H1 (cell line): ENCODE measurements at regions not wholly inside any gene's neighbourhood (a gene's known extent, or its start where the extent isn't known, plus 50 kb on each side); places are given as distances from the start of the nearest gene placed in this dataset.

Source experiments
- CTCF ChIA-PET: fragments of 300-600 bp; sonication (Branson Sonifier 250); formaldehyde crosslinking; loops from one replicate; lab custom pipeline; 2021; ENCODE audit not compliant: partially characterized antibody; lab: Charles Lee
- POLR2A ChIA-PET: fragments of 300-600 bp; sonication (Branson Sonifier 250); formaldehyde crosslinking; loops from one replicate; lab custom pipeline; 2021; ENCODE audit warnings: inconsistent platforms; ENCODE audit not compliant: partially characterized antibody; lab: Charles Lee
- DNase-seq, 2 experiments: peaks; one replicate each; pipeline versions ENCODE4 v3.0.0 to v3.0.0-alpha.2; 2010 to 2022; ENCODE audit warnings: low spot score in 2 of 2, low read depth in 1 of 2, mixed read lengths in 1 of 2
- FAIRE-seq: peaks from 2 replicates; lab custom pipeline; 2011; peaks lifted over from hg19 to GRCh38; lab: Jason Lieb, UNC
- H2AFZ ChIP-seq: 2 replicates; pipeline ENCODE4 v1.8.1; 2012; ENCODE audit warnings: low read length, inconsistent platforms
- H2AK5ac ChIP-seq: 2 replicates; pipeline ENCODE4 v1.6.1; 2013; ENCODE audit warnings: low read depth, low read length
- H2BK120ac ChIP-seq: replicated peaks from 2 replicates; pipeline ENCODE3; 2013; ENCODE audit warnings: low read depth, low read length, inconsistent platforms
- H2BK12ac ChIP-seq: 2 replicates; pipeline ENCODE4 v1.6.1; 2013; ENCODE audit warnings: low read depth, low read length
- H2BK15ac ChIP-seq: 2 replicates; pipeline ENCODE4 v1.6.1; 2013; ENCODE audit warnings: low read length
- H2BK20ac ChIP-seq: 2 replicates; pipeline ENCODE4 v1.6.1; 2013; ENCODE audit warnings: low read length
- H2BK5ac ChIP-seq: 2 replicates; pipeline ENCODE4 v1.6.1; 2013; ENCODE audit warnings: low read depth, low read length
- H3K14ac ChIP-seq: 2 replicates; pipeline ENCODE4 v1.6.1; 2013; ENCODE audit warnings: inconsistent platforms; ENCODE audit not compliant: insufficient read length
- H3K18ac ChIP-seq: 2 replicates; pipeline ENCODE4 v1.6.1; 2013; ENCODE audit warnings: low read length; ENCODE audit errors: extremely low read depth
- H3K23ac ChIP-seq: 2 replicates; pipeline ENCODE4 v1.6.1; 2013; ENCODE audit warnings: inconsistent platforms; ENCODE audit not compliant: insufficient read length
- H3K23me2 ChIP-seq: 2 replicates; pipeline ENCODE4 v1.6.1; 2013; ENCODE audit warnings: low read depth, low read length
- H3K27ac ChIP-seq: 2 replicates; pipeline ENCODE4 v1.6.1; 2011; ENCODE audit warnings: low read depth, low read length, inconsistent platforms
- H3K27me3 ChIP-seq, 4 experiments: replicated peaks in 1 of 4; 1 replicate in 1 of 4; 2 replicates in 3 of 4; pipeline versions ENCODE4 v1.6.1 to v1.8.1; 2011 to 2013; ENCODE audit warnings: low read length in 3 of 4, mild to moderate bottlenecking in 3 of 4, inconsistent platforms in 2 of 4, mixed read lengths in 2 of 4, moderate library complexity in 1 of 4; ENCODE audit not compliant: control insufficient read depth in 3 of 4, insufficient read depth in 3 of 4; ENCODE audit errors: extremely low read depth in 1 of 4
- H3K36me3 ChIP-seq, 4 experiments: 2 replicates each; pipeline versions ENCODE4 v1.6.1 to v1.8.1; 2011 to 2013; ENCODE audit warnings: mild to moderate bottlenecking in 4 of 4, low read length in 3 of 4, moderate library complexity in 2 of 4, control low read depth in 1 of 4, inconsistent platforms in 1 of 4; ENCODE audit not compliant: insufficient read depth in 4 of 4, control insufficient read depth in 2 of 4
- H3K4ac ChIP-seq: replicated peaks from 2 replicates; pipeline ENCODE3; 2013; ENCODE audit warnings: low read length, low read depth, mixed read lengths, inconsistent platforms; ENCODE audit not compliant: insufficient read length
- H3K4me1 ChIP-seq, 4 experiments: replicated peaks in 1 of 4; 1 replicate in 1 of 4; 2 replicates in 3 of 4; pipeline versions ENCODE4 v1.6.1 to v1.8.1; 2011 to 2013; ENCODE audit warnings: low read length in 3 of 4, inconsistent platforms in 2 of 4, mixed read lengths in 1 of 4; ENCODE audit not compliant: insufficient read depth in 4 of 4, control insufficient read depth in 3 of 4
- H3K4me2 ChIP-seq, 2 experiments: 2 replicates each; pipeline versions ENCODE4 v1.6.1 to v1.8.1; 2011 to 2013; ENCODE audit warnings: low read depth in 2 of 2, low read length in 2 of 2, control low read depth in 1 of 2, inconsistent platforms in 1 of 2, mild to moderate bottlenecking in 1 of 2; ENCODE audit not compliant: insufficient read depth in 1 of 2
- H3K4me3 ChIP-seq, 4 experiments: fragments of 200-600, 300-600 bp in 1 of 4; sonication (generic), shearing (Covaris generic), sonication (Bioruptor Twin) in 1 of 4; 2 replicates each; pipeline versions ENCODE4 v1.5.1 to v1.8.1; 2011 to 2016; ENCODE audit warnings: low read length in 4 of 4, low read depth in 3 of 4, control low read depth in 2 of 4, inconsistent platforms in 2 of 4, mild to moderate bottlenecking in 2 of 4, mixed read lengths in 1 of 4, moderate library complexity in 1 of 4; ENCODE audit not compliant: insufficient read depth in 2 of 4; ENCODE audit errors: extremely low read depth in 1 of 4
- H3K56ac ChIP-seq: replicated peaks from 2 replicates; pipeline ENCODE3; 2013; ENCODE audit warnings: low read depth, mild to moderate bottlenecking, mixed read lengths, low read length, inconsistent platforms; ENCODE audit not compliant: insufficient read length
- H3K79me1 ChIP-seq: 2 replicates; pipeline ENCODE4 v1.6.1; 2013; ENCODE audit warnings: low read depth, low read length, control low read depth
- H3K79me2 ChIP-seq, 2 experiments: 2 replicates each; pipeline versions ENCODE4 v1.6.1 to v1.8.1; 2012 to 2013; ENCODE audit warnings: low read length in 2 of 2, mild to moderate bottlenecking in 2 of 2, inconsistent platforms in 1 of 2; ENCODE audit not compliant: insufficient read depth in 2 of 2, control insufficient read depth in 1 of 2
- H3K9ac ChIP-seq, 4 experiments: replicated peaks in 1 of 4; 1 replicate in 1 of 4; 2 replicates in 3 of 4; pipeline versions ENCODE4 v1.6.1 to v1.8.1; 2011 to 2013; ENCODE audit warnings: low read depth in 3 of 4, low read length in 3 of 4, control low read depth in 2 of 4, mild to moderate bottlenecking in 2 of 4, moderate library complexity in 2 of 4, inconsistent platforms in 1 of 4; ENCODE audit errors: extremely low read depth in 1 of 4
- H3K9me3 ChIP-seq, 2 experiments: 2 replicates each; pipeline versions ENCODE4 v1.6.1 to v1.8.1; 2012 to 2013; ENCODE audit warnings: mild to moderate bottlenecking in 2 of 2, moderate library complexity in 2 of 2, control low read depth in 1 of 2, inconsistent platforms in 1 of 2, low read depth in 1 of 2, low read length in 1 of 2, mixed read lengths in 1 of 2; ENCODE audit not compliant: insufficient read depth in 2 of 2
- H4K20me1 ChIP-seq, 2 experiments: replicated peaks in 1 of 2; 2 replicates each; pipeline versions ENCODE3 to v1.8.1; 2011 to 2013; ENCODE audit warnings: inconsistent platforms in 2 of 2, low read length in 2 of 2, mild to moderate bottlenecking in 1 of 2; ENCODE audit not compliant: insufficient read depth in 2 of 2, control insufficient read depth in 1 of 2
- H4K5ac ChIP-seq: 2 replicates; pipeline ENCODE4 v1.6.1; 2013; ENCODE audit warnings: low read length, low read depth, mixed read lengths, inconsistent platforms; ENCODE audit not compliant: insufficient read length
- H4K8ac ChIP-seq: 2 replicates; pipeline ENCODE4 v1.8.0; 2013; ENCODE audit warnings: mild to moderate bottlenecking, moderate library complexity, low read length, inconsistent platforms; ENCODE audit not compliant: insufficient read depth; ENCODE audit errors: extremely low read depth
- H4K91ac ChIP-seq: replicated peaks from 2 replicates; pipeline ENCODE3; 2013; ENCODE audit warnings: low read length, mixed read lengths, inconsistent platforms; ENCODE audit not compliant: insufficient read length
- CBX5 ChIP-seq: fragments of 300-800, 300-1000 bp; sonication (generic); IDR thresholded peaks from 2 replicates; pipeline ENCODE4 v1.7.1; 2016; ENCODE audit warnings: antibody characterized with exemption, low read length, low read depth
- CHD2 ChIP-seq: IDR thresholded peaks from 2 replicates; pipeline ENCODE4 v1.6.1; 2012; ENCODE audit warnings: low read length, improper control_type of control experiment
- FOSL1 ChIP-seq: IDR thresholded peaks from 2 replicates; pipeline ENCODE4 v1.6.1; 2011; ENCODE audit warnings: mild to moderate bottlenecking, low read depth, low read length, moderate library complexity; ENCODE audit not compliant: insufficient read depth
- POLR2A ChIP-seq, 2 experiments: IDR thresholded peaks; 1 replicate in 1 of 2; 2 replicates in 1 of 2; pipeline ENCODE4 v1.6.1; 2011; ENCODE audit warnings: low read depth in 2 of 2, low read length in 2 of 2, mild to moderate bottlenecking in 2 of 2; ENCODE audit errors: control extremely low read depth in 1 of 2
- POLR2AphosphoS5 ChIP-seq: IDR thresholded peaks from 2 replicates; pipeline ENCODE4 v1.6.1; 2011; ENCODE audit warnings: low read depth, low read length
- RBBP5 ChIP-seq: IDR thresholded peaks from 2 replicates; pipeline ENCODE4 v1.7.1; 2012; ENCODE audit warnings: low read depth, mild to moderate bottlenecking, inconsistent platforms, low read length, moderate library complexity, borderline replicate concordance
- RFX5 ChIP-seq: IDR thresholded peaks from 2 replicates; pipeline ENCODE4 v1.6.1; 2011; ENCODE audit warnings: low read depth, low read length, improper control_type of control experiment, borderline replicate concordance
- RXRA ChIP-seq: IDR thresholded peaks from 2 replicates; pipeline ENCODE4 v1.6.1; 2011; ENCODE audit warnings: low read depth, mild to moderate bottlenecking, low read length, moderate library complexity; ENCODE audit not compliant: insufficient read depth
- SIX5 ChIP-seq: IDR thresholded peaks from 2 replicates; pipeline ENCODE4 v1.6.1; 2011; ENCODE audit warnings: mild to moderate bottlenecking, low read depth, low read length
- SP1 ChIP-seq: IDR thresholded peaks from 2 replicates; pipeline ENCODE4 v1.6.1; 2011; ENCODE audit warnings: low read depth, low read length
- SRF ChIP-seq: IDR thresholded peaks from 2 replicates; pipeline ENCODE4 v1.6.1; 2011; ENCODE audit warnings: mild to moderate bottlenecking, low read depth, low read length, moderate library complexity
- TEAD4 ChIP-seq: IDR thresholded peaks from 2 replicates; pipeline ENCODE4 v1.6.1; 2012; ENCODE audit warnings: low read depth, low read length, inconsistent platforms, mixed read lengths
- ZNF274 ChIP-seq: IDR thresholded peaks from 2 replicates; pipeline ENCODE4 v1.7.0; 2012; ENCODE audit warnings: low read length, borderline replicate concordance; ENCODE audit errors: extremely low read depth
- WGBS, 2 experiments: shearing (Covaris generic) in 1 of 2; methylation state at CpG; one replicate each; pipeline versions ENCODE4 v1.1.6 to v1.1.7; 2013 to 2015; ENCODE audit warnings: low lambda C conversion rate in 2 of 2, mixed read lengths in 2 of 2, inconsistent platforms in 1 of 2, low coverage in 1 of 2, missing lambda C conversion rate in 1 of 2; ENCODE audit not compliant: insufficient replicate concordance in 2 of 2, insufficient coverage in 1 of 2, insufficient read length in 1 of 2; ENCODE audit errors: extremely low coverage in 1 of 2, missing lambda C conversion rate in 1 of 2; 5-methylcytosine and 5-hydroxymethylcytosine counted together
- TF ChIP-seq, protein P1 (sequence below), 3 experiments: IDR thresholded peaks; 1 replicate in 2 of 3; 2 replicates in 1 of 3; pipeline versions ENCODE4 v1.5.1 to v1.6.1; 2011; ENCODE audit warnings: low read length in 3 of 3, mild to moderate bottlenecking in 3 of 3, inconsistent platforms in 2 of 3, low read depth in 1 of 3, moderate library complexity in 1 of 3; ENCODE audit not compliant: insufficient read depth in 1 of 3; ENCODE audit errors: control extremely low read depth in 1 of 3

DNA sequence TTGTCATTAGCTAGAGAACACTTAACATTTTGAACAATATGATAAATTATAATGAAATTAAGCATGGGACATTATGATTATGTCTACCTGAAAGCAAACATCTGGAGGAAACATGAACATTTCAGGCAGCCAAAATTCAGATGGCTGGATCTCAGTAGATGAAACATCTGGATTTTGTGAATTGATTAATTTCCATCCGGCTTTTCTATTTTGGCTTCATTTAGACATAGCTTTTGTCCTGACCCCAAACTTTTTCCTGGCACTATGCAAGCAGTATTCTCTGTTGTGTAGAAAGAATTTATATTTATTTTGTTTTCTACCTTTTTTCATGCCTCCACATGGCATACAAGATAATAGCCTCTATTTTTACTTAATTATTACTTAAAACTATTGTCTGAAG is 186.3 kb downstream of the OGFRL1 start:
- Histone ChIP-seq H3K4me2 (no peak overlapping the region), H3K4ac (no peak overlapping the region), H2AK5ac (no peak overlapping the region), H3K9me3 (no peaks in the 10 kb centered on the region), H4K5ac (no peak overlapping the region), H3K4me1 (peaks cover 0 to 4% (median 0%) of the 10 kb centered on the region in 4 experiments; a peak in 1 of 7 replicates), H3K18ac (no peak overlapping the region), H3K79me1 (no peaks in the 10 kb centered on the region), H3K36me3 (no peaks in the 10 kb centered on the region), H4K91ac (no peak overlapping the region), H2BK5ac (no peak overlapping the region), H3K14ac (no peak overlapping the region), H3K56ac (no peak overlapping the region), H2BK20ac (no peak overlapping the region), H3K27ac (no peak overlapping the region), H2BK120ac (no peak overlapping the region), H3K23ac (no peak overlapping the region), H2BK12ac (no peak overlapping the region), H3K23me2 (peaks cover 2% of the 10 kb centered on the region; the same call in 1 of the 2 replicates), H3K9ac (no peak overlapping the region), H3K27me3 (no peaks in the 10 kb centered on the region), H3K79me2 (no peaks in the 10 kb centered on the region), H3K4me3 (no peak overlapping the region), H4K8ac (no peak overlapping the region), H2BK15ac (no peak overlapping the region), H2AFZ (no peak overlapping the region), H4K20me1 (no peaks in the 10 kb centered on the region)
- POLR2A ChIA-PET = no interaction called here
- FAIRE-seq (no peak), DNase-seq (no peak)
- CTCF ChIA-PET = no interaction called here
- WGBS, 2 experiments = 88% methylated on average over 1 of the region's 1 CpG; no CpG with 5 or more reads in 1 of the 2 experiments
- TF ChIP-seq SIX5 = no peak
- no peak for TF ChIP-seq ZNF274
- TF ChIP-seq CHD2 = no peak
- no peak for TF ChIP-seq RBBP5
- no peak for TF ChIP-seq POLR2A (IDR thresholded peaks at IDR 0.05; ENCODE audit: control extremely low read depth in 1 of 2, low read depth in 2 of 2, low read length in 2 of 2)
- TF ChIP-seq FOSL1 = no peak
- no peak for TF ChIP-seq RXRA
- TF ChIP-seq RFX5 = no peak
- no peak for TF ChIP-seq POLR2AphosphoS5
- TF ChIP-seq, protein P1, sequence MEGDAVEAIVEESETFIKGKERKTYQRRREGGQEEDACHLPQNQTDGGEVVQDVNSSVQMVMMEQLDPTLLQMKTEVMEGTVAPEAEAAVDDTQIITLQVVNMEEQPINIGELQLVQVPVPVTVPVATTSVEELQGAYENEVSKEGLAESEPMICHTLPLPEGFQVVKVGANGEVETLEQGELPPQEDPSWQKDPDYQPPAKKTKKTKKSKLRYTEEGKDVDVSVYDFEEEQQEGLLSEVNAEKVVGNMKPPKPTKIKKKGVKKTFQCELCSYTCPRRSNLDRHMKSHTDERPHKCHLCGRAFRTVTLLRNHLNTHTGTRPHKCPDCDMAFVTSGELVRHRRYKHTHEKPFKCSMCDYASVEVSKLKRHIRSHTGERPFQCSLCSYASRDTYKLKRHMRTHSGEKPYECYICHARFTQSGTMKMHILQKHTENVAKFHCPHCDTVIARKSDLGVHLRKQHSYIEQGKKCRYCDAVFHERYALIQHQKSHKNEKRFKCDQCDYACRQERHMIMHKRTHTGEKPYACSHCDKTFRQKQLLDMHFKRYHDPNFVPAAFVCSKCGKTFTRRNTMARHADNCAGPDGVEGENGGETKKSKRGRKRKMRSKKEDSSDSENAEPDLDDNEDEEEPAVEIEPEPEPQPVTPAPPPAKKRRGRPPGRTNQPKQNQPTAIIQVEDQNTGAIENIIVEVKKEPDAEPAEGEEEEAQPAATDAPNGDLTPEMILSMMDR (IDR thresholded peaks at IDR 0.05; ENCODE audit: control extremely low read depth in 1 of 3, insufficient read depth in 1 of 3, low read depth in 1 of 3, low read length in 3 of 3) = no peak
- no peak for TF ChIP-seq SRF
- TF ChIP-seq CBX5 = no peak
- TF ChIP-seq SP1 = no peak
- TF ChIP-seq TEAD4 = no peak
